ENCODE measurements at regions not wholly inside any gene's neighbourhood (a gene's known extent, or its start where the extent isn't known, plus 50 kb on each side); places are given as distances from the start of the nearest gene placed in this dataset.

DNA sequence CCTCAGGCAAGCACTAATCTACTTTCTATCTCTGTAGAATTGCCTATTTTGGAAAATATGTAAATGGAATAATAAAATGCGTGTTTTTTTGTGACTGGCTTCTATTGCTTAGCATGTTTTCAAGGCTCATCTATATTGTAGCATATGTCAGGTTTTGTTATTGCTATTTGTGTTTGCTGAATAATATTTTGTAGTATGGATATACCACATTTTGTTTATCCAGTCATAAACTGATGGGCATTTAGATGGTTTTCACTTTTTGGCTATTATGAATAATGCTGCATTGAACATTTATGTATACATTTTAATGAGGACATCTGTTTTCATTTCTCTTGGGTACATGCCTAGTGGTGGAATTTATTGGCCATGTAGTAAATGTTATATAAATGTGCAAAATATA lies 183.3 kb upstream of the ZP4 start:
- TF ChIP-seq, protein P1, sequence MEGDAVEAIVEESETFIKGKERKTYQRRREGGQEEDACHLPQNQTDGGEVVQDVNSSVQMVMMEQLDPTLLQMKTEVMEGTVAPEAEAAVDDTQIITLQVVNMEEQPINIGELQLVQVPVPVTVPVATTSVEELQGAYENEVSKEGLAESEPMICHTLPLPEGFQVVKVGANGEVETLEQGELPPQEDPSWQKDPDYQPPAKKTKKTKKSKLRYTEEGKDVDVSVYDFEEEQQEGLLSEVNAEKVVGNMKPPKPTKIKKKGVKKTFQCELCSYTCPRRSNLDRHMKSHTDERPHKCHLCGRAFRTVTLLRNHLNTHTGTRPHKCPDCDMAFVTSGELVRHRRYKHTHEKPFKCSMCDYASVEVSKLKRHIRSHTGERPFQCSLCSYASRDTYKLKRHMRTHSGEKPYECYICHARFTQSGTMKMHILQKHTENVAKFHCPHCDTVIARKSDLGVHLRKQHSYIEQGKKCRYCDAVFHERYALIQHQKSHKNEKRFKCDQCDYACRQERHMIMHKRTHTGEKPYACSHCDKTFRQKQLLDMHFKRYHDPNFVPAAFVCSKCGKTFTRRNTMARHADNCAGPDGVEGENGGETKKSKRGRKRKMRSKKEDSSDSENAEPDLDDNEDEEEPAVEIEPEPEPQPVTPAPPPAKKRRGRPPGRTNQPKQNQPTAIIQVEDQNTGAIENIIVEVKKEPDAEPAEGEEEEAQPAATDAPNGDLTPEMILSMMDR (conservative IDR thresholded peaks at IDR 0.05): no peak
- no peak for TF ChIP-seq ZFX (IDR thresholded peaks at IDR 0.05)
